ENCODE measurements at regions not wholly inside any gene's neighbourhood (a gene's known extent, or its start where the extent isn't known, plus 50 kb on each side); places are given as distances from the start of the nearest gene placed in this dataset.

DNA sequence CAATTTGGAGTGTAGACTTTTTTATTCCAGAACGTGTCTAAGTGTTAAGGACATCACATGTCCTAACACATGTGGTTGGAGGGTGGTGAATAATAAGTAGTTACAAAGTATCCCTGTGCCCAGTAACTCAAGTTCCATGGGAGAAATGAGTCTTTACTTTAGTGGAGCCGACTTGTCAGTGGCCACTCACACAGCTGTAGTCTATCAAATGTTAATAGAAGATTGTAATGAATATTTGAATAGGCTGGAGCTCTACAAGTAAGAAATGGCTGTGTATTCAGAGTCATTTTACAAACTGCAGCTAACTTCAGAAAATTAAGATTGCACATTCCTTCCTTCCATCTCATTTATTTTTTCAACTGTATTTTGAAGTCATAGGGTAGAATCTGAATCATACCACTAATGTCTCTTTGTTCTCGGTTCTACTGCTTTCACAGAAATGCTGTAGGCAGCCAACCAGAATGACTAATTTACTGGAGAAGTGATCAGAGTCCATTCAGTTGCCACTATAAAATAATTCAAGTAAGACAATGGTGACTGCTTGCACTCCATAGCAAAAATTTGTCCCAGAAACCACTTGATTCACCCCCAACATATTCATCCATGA is 394.8 kb downstream of the NR2F1-AS1 start:
- H3K9me3 ChIP-seq = peaks cover 0 to 5% (median 0%) of the 10 kb centered on the region in 8 donors
- WGBS, 5 donors = 46 to 75% (median 63%) methylated on average over 3 of the region's 3 CpGs
- H3K4me1 ChIP-seq = no peaks in the 10 kb centered on the region
- H3K27me3 ChIP-seq (replicated peaks in 1 of 7) = no peaks in the 10 kb centered on the region
- DNase-seq = no peak
- TF ChIP-seq, protein P1, sequence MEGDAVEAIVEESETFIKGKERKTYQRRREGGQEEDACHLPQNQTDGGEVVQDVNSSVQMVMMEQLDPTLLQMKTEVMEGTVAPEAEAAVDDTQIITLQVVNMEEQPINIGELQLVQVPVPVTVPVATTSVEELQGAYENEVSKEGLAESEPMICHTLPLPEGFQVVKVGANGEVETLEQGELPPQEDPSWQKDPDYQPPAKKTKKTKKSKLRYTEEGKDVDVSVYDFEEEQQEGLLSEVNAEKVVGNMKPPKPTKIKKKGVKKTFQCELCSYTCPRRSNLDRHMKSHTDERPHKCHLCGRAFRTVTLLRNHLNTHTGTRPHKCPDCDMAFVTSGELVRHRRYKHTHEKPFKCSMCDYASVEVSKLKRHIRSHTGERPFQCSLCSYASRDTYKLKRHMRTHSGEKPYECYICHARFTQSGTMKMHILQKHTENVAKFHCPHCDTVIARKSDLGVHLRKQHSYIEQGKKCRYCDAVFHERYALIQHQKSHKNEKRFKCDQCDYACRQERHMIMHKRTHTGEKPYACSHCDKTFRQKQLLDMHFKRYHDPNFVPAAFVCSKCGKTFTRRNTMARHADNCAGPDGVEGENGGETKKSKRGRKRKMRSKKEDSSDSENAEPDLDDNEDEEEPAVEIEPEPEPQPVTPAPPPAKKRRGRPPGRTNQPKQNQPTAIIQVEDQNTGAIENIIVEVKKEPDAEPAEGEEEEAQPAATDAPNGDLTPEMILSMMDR (IDR thresholded peaks at IDR 0.05 in 8 of 11, conservative IDR thresholded peaks at IDR 0.05 in 3 of 11) = no peak
- no peak for TF ChIP-seq POLR2AphosphoS5 (IDR thresholded peaks at IDR 0.05)
- no peak for TF ChIP-seq POLR2A (IDR thresholded peaks at IDR 0.05)
- H3K36me3 ChIP-seq = no peaks in the 10 kb centered on the region
- intact Hi-C loops (cut with DNase I; ENCODE audit: low total_unique reads) = no loop called here
- no peak overlapping the region for H3K27ac ChIP-seq
- no peak overlapping the region for H3K4me3 ChIP-seq

DNA sequence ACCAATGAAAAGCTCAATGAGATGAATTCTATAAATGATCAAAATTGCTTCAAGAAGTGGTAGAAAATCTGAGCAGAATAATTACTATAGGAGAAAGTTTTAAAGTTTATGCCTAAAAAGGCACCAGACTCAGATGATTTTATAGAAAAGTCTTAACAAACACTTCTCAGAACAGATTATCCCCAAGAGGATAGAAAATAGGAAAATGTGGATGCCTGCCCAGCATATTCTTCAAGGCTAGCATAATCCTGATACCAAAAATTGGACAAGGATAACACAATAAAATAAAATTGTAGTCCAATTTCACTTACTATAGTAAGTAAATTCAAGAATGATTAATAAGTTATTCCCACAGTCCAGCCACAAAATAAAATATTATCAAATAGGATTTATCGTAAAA is 397.0 kb downstream of the NR2F1-AS1 start:
- Histone ChIP-seq H3K27me3 (replicated peaks in 1 of 7) (no peaks in the 10 kb centered on the region), H3K9me3 (peaks cover 0 to 5% (median 0%) of the 10 kb centered on the region in 8 donors), H3K36me3 (no peaks in the 10 kb centered on the region), H3K4me1 (no peaks in the 10 kb centered on the region), H3K27ac (no peak overlapping the region), H3K4me3 (no peak overlapping the region)
- TF ChIP-seq POLR2A (IDR thresholded peaks at IDR 0.05) (no peak), POLR2AphosphoS5 (IDR thresholded peaks at IDR 0.05) (no peak)
- TF ChIP-seq, protein P1 (IDR thresholded peaks at IDR 0.05 in 8 of 11, conservative IDR thresholded peaks at IDR 0.05 in 3 of 11) = no peak
- 43 to 95% (median 79%) methylated on average over 1 of the region's 1 CpG for WGBS, 5 donors
- DNase-seq = no peak
- intact Hi-C loops (cut with DNase I; ENCODE audit: low total_unique reads) = no loop called here

DNA sequence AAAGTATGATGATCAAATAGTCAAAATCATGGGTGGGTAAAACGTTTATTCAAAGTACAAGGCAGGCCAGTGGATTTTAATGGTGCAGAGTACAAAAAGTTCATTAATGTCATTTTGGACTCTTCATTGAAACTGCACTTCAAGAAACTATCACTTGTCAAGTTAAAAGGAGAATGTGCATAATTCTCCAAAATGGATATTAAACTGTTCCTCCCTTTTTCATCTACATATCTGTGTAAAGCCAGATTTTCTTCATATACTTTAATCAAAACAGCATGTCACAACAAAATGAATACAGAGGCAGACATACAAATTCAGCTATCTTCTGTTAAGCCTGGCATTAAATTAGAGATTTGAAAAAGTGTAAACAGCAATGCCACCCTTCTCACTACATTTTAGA is 401.6 kb downstream of the NR2F1-AS1 start:
- no peak overlapping the region for H3K4me3 ChIP-seq
- no peak for DNase-seq
- TF ChIP-seq, protein P1 (IDR thresholded peaks at IDR 0.05 in 8 of 11, conservative IDR thresholded peaks at IDR 0.05 in 3 of 11) = no peak
- no peak for TF ChIP-seq POLR2A (IDR thresholded peaks at IDR 0.05)
- TF ChIP-seq POLR2AphosphoS5 (IDR thresholded peaks at IDR 0.05) = no peak
- WGBS, 5 donors = 55 to 73% (median 71%) methylated on average over 1 of the region's 1 CpG
- H3K27ac ChIP-seq = no peak overlapping the region
- H3K27me3 ChIP-seq (replicated peaks in 1 of 7) = no peaks in the 10 kb centered on the region
- peaks cover 0 to 5% (median 0%) of the 10 kb centered on the region in 8 donors for H3K9me3 ChIP-seq
- intact Hi-C loops (cut with DNase I; ENCODE audit: low total_unique reads) = no loop called here
- H3K36me3 ChIP-seq = no peaks in the 10 kb centered on the region
- no peaks in the 10 kb centered on the region for H3K4me1 ChIP-seq

DNA sequence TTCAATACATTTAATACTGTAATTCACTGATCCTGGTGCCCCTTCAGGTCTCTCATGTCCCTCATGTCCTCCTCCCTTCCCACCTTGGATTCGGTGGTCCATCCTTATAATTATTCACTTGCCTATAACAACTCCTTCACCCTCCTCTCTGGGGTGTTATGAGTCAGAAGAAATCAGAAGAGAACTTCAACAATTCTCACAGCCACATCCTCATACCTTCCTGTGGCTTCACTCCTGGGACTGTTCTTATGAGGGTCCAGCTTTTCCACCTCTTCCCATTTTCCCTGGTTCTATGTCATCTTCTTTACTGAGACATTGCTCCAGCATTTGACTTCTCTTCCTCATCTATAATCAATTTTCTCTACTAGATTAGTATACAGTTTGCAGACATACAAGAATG is 406.1 kb downstream of the NR2F1-AS1 start:
- WGBS, 5 donors = 69 to 93% (median 83%) methylated on average over 1 of the region's 1 CpG
- no peak for DNase-seq
- TF ChIP-seq, protein P1 (IDR thresholded peaks at IDR 0.05 in 8 of 11, conservative IDR thresholded peaks at IDR 0.05 in 3 of 11) = no peak
- intact Hi-C loops (cut with DNase I; ENCODE audit: low total_unique reads) = no loop called here
- Histone ChIP-seq H3K4me3 (no peak overlapping the region), H3K27ac (no peak overlapping the region), H3K9me3 (peaks cover 0 to 22% (median 9%) of the 10 kb centered on the region in 8 donors), H3K4me1 (no peaks in the 10 kb centered on the region), H3K36me3 (no peaks in the 10 kb centered on the region), H3K27me3 (replicated peaks in 1 of 7) (no peaks in the 10 kb centered on the region)

Data from spleen (tissue), 11 donors.